Keratinocyte (primary cell): ENCODE measurements at regions not wholly inside any gene's neighbourhood (a gene's known extent, or its start where the extent isn't known, plus 50 kb on each side); places are given as distances from the start of the nearest gene placed in this dataset.

Source experiments
- DNase-seq: peaks from one replicate; pipeline ENCODE4 v3.0.0-alpha.2; 2011; ENCODE audit warnings: low read depth, missing footprints, low spot score
- FAIRE-seq: peaks from 2 replicates; lab custom pipeline; 2011; peaks lifted over from hg19 to GRCh38; lab: Jason Lieb, UNC
- H2AFZ ChIP-seq: 2 replicates; pipeline ENCODE4 v1.6.0; 2012; ENCODE audit warnings: low read length, control low read depth, inconsistent platforms; ENCODE audit not compliant: control insufficient read depth
- H3K27ac ChIP-seq: 2 replicates; pipeline ENCODE4 v1.5.1; 2011; ENCODE audit warnings: low read length; ENCODE audit not compliant: control insufficient read depth, insufficient read depth
- H3K27me3 ChIP-seq: 3 replicates; pipeline ENCODE4 v1.6.0; 2011; ENCODE audit warnings: low read length; ENCODE audit not compliant: control insufficient read depth, insufficient read depth; ENCODE audit errors: extremely low read depth
- H3K36me3 ChIP-seq, 2 experiments: 2 replicates in 1 of 2; 3 replicates in 1 of 2; pipeline ENCODE4 v1.5.1; 2011; ENCODE audit warnings: low read length in 2 of 2, mild to moderate bottlenecking in 1 of 2; ENCODE audit not compliant: control insufficient read depth in 2 of 2, insufficient read depth in 2 of 2; ENCODE audit errors: extremely low read depth in 1 of 2
- H3K4me1 ChIP-seq: 3 replicates; pipeline ENCODE4 v1.5.1; 2011; ENCODE audit warnings: low read length; ENCODE audit not compliant: control insufficient read depth, insufficient read depth; ENCODE audit errors: extremely low read depth
- H3K4me2 ChIP-seq: 3 replicates; pipeline ENCODE4 v1.6.0; 2011; ENCODE audit warnings: low read depth, low read length; ENCODE audit not compliant: control insufficient read depth, insufficient read depth; ENCODE audit errors: extremely low read depth
- H3K4me3 ChIP-seq, 3 experiments: fragments of 200-600 bp in 1 of 3; sonication (generic) in 1 of 3; 2 replicates in 2 of 3; 3 replicates in 1 of 3; pipeline ENCODE4 v1.5.1; 2011 to 2016; ENCODE audit warnings: low read length in 3 of 3, mild to moderate bottlenecking in 3 of 3, control low read depth in 2 of 3, inconsistent platforms in 1 of 3, low read depth in 1 of 3, mixed read lengths in 1 of 3, mixed run types in 1 of 3, moderate library complexity in 1 of 3; ENCODE audit not compliant: control insufficient read depth in 2 of 3, insufficient read depth in 2 of 3; ENCODE audit errors: extremely low read depth in 1 of 3
- H3K79me2 ChIP-seq: 2 replicates; pipeline ENCODE4 v1.6.0; 2012; ENCODE audit warnings: low read length; ENCODE audit not compliant: control insufficient read depth, insufficient read depth
- H3K9ac ChIP-seq: 3 replicates; pipeline ENCODE4 v1.6.0; 2011; ENCODE audit warnings: low read length; ENCODE audit not compliant: control insufficient read depth, insufficient read depth; ENCODE audit errors: extremely low read depth
- H3K9me1 ChIP-seq: 3 replicates; pipeline ENCODE4 v1.6.0; 2011; ENCODE audit warnings: low read length; ENCODE audit not compliant: control insufficient read depth, insufficient read depth; ENCODE audit errors: extremely low read depth
- H3K9me3 ChIP-seq: 2 replicates; pipeline ENCODE4 v1.5.1; 2012; ENCODE audit warnings: low read depth, low read length; ENCODE audit not compliant: control insufficient read depth
- H4K20me1 ChIP-seq: 3 replicates; pipeline ENCODE4 v1.6.0; 2011; ENCODE audit warnings: low read length; ENCODE audit not compliant: control insufficient read depth, insufficient read depth; ENCODE audit errors: extremely low read depth
- CTCF ChIP-seq, 3 experiments: IDR thresholded peaks in 1 of 3; conservative IDR thresholded peaks in 1 of 3; optimal IDR thresholded peaks in 1 of 3; 2 replicates in 2 of 3; 3 replicates in 1 of 3; pipeline versions ENCODE3 to v1.5.1; 2011; ENCODE audit warnings: low read length in 3 of 3, mild to moderate bottlenecking in 3 of 3, moderate library complexity in 2 of 3, control low read depth in 1 of 3, inconsistent platforms in 1 of 3; ENCODE audit not compliant: insufficient read depth in 2 of 3; ENCODE audit errors: extremely low read depth in 1 of 3
- EZH2 ChIP-seq: IDR thresholded peaks from one replicate; pipeline ENCODE4 v1.6.1; 2012; ENCODE audit warnings: inconsistent platforms, mild to moderate bottlenecking, low read length, moderate library complexity
- dilution Hi-C: fragments of 300-500 bp; cut with MboI; formaldehyde crosslinking; loops from one replicate; pipeline ENCODE4 v1.7.0; 2020; ENCODE audit warnings: low sequenced_read_pairs; ENCODE audit not compliant: extremely low pct_ligation_motif_present

GRCh38 chr2:133736674-133737073 lies 168.4 kb upstream of the NCKAP5 start:
- Histone ChIP-seq H3K4me2 (no peak overlapping the region), H3K27me3 (no peaks in the 10 kb centered on the region), H3K4me3 (no peak overlapping the region), H3K36me3 (no peaks in the 10 kb centered on the region), H3K27ac (no peak overlapping the region), H3K9me1 (no peaks in the 10 kb centered on the region), H3K4me1 (no peaks in the 10 kb centered on the region), H2AFZ (no peak overlapping the region), H3K9ac (no peak overlapping the region), H3K79me2 (no peaks in the 10 kb centered on the region), H4K20me1 (no peaks in the 10 kb centered on the region), H3K9me3 (peaks cover 2% of the 10 kb centered on the region)
- DNase-seq (no peak), FAIRE-seq (no peak)
- dilution Hi-C loops = no loop called here
- no peak for TF ChIP-seq EZH2
- no peak for TF ChIP-seq CTCF (optimal IDR thresholded peaks at IDR 0.05 in 1 of 3, IDR thresholded peaks at IDR 0.05 in 1 of 3, conservative IDR thresholded peaks at IDR 0.05 in 1 of 3; ENCODE audit: extremely low read depth in 1 of 3, insufficient read depth in 2 of 3, low read length in 3 of 3)

GRCh38 chr2:133737242-133737993 lies 169.2 kb upstream of the NCKAP5 start:
- dilution Hi-C loops = no loop called here
- no peaks in the 10 kb centered on the region for H3K9me1 ChIP-seq
- no peak overlapping the region for H3K27ac ChIP-seq
- H3K79me2 ChIP-seq = no peaks in the 10 kb centered on the region
- no peaks in the 10 kb centered on the region for H3K36me3 ChIP-seq
- no peaks in the 10 kb centered on the region for H3K4me1 ChIP-seq
- H3K9me3 ChIP-seq = peaks cover 2% of the 10 kb centered on the region
- H3K27me3 ChIP-seq = no peaks in the 10 kb centered on the region
- no peak overlapping the region for H3K4me3 ChIP-seq
- DNase-seq (no peak), FAIRE-seq (no peak)
- no peak overlapping the region for H3K4me2 ChIP-seq
- TF ChIP-seq CTCF (optimal IDR thresholded peaks at IDR 0.05 in 1 of 3, IDR thresholded peaks at IDR 0.05 in 1 of 3, conservative IDR thresholded peaks at IDR 0.05 in 1 of 3; ENCODE audit: extremely low read depth in 1 of 3, insufficient read depth in 2 of 3, low read length in 3 of 3) = no peak
- no peak overlapping the region for H3K9ac ChIP-seq
- H4K20me1 ChIP-seq = no peaks in the 10 kb centered on the region
- H2AFZ ChIP-seq = no peak overlapping the region
